NCI-H2227 (cell line): ENCODE measurements at regions not wholly inside any gene's neighbourhood (a gene's known extent, or its start where the extent isn't known, plus 50 kb on each side); places are given as distances from the start of the nearest gene placed in this dataset.

Experiments
- DNase-seq: peaks from one replicate; lab custom pipeline; 2025; ENCODE audit not compliant: unreplicated experiment; lab: John Stamatoyannopoulos, UW

DNA sequence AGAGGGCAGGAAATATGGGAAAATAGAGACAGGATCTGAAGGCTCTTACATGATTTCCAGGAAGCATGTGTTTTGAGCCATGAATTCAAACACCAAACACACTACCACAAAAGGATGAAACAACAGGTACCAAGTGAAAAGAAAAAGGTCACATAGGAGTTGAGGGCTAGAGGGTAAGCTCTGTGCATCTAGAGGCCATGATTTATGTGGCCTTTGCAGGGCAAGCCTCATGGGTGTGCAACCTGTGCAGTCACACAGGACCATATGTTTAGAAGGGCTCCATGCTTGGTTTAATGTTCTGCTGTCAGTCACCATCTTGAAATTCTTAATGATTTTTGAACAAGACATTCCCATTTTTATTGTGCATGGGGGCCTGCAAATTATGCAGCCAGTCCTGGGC, 134.5 kb upstream of the CCDC68 start:
- DNase-seq, result no peak

DNA sequence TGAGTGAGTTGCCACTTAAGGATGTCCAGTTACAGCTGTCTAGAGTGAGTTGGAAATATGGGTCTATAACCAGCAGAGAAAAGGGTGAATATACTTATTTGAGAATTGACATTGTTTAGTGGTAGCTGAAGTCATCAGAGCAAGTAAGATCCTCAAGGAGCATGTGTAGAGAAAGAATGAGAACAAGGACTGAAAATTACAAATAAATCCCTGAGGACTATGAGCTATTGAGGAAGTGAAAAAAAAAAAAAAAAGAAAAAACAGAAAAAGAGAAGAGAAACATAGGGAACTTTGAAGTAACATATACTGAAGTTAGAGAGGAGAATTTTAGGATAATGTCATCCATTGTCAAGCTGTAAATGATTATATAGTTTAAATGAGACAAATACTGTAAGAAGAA, 134.0 kb upstream of the CCDC68 start:
- no peak for DNase-seq

- DNase-seq, result no peak
These were observed 132.9 kb upstream of the CCDC68 start for GRCh38 chr18:55092166-55092565.

- no peak for DNase-seq
These were observed 131.4 kb upstream of the CCDC68 start for GRCh38 chr18:55090564-55091188.

DNA sequence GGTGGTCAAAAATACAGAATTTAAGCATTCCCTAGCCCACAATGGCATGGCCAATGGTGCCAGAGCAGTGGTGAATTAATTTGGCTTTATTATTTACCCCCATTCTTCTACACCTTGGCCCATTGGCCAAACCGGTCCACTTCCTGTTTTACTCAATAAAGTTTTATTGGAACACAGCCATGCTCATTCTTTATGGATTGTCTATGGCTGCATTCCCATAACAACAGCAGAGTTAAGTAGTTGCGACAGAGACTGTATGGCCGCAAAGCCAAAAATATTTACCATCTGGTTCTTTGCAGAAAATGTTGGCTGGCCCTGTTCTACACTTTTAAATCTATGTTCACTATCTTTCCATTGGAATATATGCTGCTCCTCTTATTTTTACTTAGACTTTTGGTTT, 130.3 kb upstream of the CCDC68 start:
- DNase-seq, result no peak

DNA sequence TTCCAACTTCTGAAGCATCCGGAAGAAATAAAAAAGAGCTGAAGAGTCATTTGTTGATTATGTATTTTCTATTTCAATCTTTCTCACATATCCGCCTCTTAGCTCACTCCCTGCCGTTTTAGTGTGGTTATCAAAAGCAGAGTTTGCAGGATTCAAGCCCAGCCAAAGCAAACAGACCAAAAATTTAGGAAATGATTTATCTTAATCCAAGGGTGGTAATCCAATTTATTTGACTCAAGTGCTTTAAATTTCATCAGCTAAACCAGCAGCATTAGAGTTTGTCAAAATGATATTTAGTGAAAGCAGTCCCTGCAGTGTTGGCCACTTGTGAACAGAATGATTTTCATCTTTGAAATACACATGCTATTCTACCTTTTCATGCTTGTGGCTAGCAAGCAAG, 129.3 kb upstream of the CCDC68 start:
- no peak for DNase-seq

GRCh38 chr18:55088000-55088401, 128.7 kb upstream of the CCDC68 start:
- DNase-seq, result peak; percentile 54

- DNase-seq, result no peak
These were observed 127.6 kb upstream of the CCDC68 start for GRCh38 chr18:55086906-55087305.

DNA sequence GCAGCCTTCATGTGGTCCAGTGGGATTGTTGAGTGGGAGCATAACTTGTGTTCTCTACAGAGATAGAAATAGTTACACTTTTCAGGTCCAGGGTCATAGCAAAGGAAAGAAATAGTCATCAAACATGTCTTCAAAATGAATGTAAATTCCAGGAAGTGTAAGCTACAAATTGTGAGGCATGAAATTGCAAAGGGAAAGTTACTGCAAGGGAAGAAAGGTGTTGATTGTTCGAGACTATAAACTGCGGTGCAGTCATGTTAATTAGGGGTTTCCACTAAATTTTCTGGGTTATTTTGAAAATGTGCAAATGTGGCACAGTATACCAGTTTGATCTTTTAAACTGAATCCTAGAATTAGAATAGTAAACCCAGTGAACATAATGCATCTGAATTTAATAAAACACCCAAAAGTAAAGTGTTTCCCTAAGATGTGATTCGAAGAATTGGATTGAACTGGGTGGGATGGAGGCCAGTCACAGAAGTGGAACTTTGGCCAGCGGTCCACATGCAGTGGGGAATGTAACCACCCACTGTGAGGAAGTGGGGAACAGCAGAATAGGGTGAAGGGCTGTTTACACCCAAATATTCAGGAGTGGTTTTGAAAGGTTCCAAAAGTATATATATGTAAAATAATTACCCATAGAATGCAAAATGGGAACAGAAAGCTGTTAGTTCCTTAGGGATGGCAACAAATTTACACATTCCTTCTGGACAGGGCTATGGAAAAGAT, 126.5 kb upstream of the CCDC68 start:
- DNase-seq, result no peak

DNA sequence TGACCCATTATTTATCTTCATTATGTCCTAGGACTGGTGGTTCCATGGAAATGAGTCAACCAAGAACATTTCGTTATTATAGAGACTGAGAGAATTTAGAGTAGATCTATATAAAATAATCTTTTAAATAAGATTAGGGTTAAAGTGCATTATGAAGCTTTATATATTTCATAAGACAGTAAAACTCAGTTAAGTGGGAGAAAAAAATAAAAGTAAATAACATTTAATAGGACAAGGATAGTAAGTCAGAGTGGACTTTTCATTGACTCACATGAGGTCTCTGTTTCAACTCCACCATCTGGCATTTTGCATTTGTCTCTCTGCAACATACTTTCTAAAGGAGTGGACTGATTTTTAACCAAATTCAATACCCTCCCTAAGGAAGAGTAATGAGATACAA, 125.3 kb upstream of the CCDC68 start:
- DNase-seq, result no peak

DNA sequence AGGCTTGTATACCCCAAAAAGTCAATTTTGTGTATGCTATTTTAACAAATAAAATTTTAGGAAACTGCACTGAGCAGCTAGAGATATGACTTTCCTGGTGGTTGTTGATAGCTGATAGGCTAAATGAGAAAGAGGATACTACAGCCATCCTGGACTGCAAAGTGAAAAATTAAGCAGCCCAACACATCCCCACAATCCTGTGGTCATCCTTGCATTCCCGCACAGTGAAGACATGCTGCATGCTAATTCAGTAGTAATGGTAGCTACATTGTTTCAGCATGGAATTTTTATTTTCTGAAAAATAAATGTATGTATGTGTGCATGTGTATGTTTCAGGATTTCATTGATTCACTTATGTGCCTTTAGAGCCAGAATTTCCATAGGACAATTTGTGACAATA, 124.2 kb upstream of the CCDC68 start:
- no peak for DNase-seq

- DNase-seq, result no peak
These were observed 120.5 kb upstream of the CCDC68 start for GRCh38 chr18:55079481-55080355.

DNA sequence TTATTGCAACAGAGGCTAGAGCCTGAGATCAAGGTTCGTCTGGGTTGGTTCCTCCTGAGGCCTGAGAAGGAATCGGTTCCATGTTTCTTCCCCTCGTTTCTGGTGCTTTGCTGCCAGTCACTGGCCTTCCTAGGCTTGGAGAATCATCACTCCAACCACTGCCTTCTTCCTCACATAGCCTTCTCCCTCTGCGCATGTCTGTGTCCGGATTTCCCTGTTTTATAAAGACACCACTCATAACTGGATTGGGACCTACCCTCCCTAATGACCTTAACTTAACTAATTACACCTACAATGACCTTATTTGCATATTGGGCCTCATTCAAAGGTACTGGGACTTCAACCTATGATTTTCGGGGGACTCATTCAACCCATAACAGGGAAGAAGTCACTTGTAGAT, 119.8 kb upstream of the CCDC68 start:
- no peak for DNase-seq

DNA sequence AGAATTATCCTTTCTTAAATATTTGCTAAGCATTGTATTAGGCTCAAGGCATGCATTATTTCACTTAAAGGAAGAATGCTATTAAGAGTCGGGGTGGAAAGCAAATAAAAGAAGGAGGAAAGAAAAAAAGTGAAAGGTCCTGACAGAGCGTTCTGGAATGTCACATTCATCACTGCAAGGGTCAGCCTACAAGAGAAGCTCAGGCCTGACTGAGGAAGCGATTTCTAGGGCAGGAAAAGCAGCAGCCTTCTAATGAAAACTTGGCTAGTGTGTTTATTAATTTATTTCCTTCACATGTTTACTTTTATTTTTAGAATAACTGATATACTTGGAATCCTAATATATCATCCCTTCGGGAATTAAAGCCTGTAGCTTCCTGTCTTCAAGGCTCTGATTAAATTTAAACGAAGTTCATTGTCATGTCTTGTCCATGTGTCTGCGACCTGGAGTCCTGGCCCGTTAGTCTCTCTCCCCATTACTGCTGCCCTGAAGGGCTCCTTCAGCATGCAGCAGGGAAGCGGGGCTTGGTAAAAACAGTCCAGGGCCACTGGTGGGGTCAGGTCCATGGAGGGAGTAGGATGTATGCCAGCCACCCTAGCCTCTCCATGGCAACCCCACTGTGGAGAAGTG, 119.2 kb upstream of the CCDC68 start:
- no peak for DNase-seq

- DNase-seq, result no peak
These were observed 117.5 kb upstream of the CCDC68 start for GRCh38 chr18:55076643-55077218.

DNA sequence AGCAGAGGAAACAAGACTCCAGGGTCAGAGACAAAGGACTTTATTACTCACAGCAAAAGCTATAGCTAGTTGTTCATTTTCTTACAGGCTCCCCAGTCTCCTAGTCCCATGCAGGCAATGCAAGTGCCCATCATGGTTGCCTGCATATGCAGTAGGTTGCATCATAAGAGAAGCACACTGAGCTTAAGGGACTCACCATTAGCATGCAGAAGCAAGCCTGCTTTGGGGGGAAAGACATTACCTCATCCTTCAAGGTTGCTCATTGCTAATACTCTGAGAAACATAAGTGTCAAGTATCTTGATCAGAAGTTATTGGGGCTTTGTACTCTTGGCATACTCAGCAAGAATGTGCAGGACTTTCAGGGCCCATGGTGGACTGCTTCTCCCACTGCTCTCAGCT, 114.6 kb upstream of the CCDC68 start:
- DNase-seq, result no peak

GRCh38 chr18:55073116-55073515, 113.9 kb upstream of the CCDC68 start:
- no peak for DNase-seq

- no peak for DNase-seq
These were observed 113.4 kb upstream of the CCDC68 start for GRCh38 chr18:55072698-55073097.

DNA sequence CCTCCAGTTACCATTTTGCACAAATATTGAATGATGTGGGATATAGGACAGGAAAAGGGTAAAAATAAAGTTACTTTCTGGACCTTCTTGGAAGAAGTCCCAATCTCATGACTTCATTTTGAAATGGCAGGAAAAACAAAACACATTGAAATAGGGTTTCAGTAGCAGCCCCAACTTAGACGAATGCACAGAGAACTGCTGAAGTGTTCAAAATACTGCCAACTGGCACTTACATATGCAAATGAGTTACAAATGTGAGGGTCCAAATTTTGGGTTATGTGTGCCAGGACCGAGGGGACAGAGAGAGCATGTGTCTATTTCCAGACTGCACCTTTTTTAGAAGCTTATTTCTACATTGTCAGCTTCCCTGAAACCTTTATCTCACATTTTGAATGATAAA, 112.9 kb upstream of the CCDC68 start:
- DNase-seq, result no peak

DNA sequence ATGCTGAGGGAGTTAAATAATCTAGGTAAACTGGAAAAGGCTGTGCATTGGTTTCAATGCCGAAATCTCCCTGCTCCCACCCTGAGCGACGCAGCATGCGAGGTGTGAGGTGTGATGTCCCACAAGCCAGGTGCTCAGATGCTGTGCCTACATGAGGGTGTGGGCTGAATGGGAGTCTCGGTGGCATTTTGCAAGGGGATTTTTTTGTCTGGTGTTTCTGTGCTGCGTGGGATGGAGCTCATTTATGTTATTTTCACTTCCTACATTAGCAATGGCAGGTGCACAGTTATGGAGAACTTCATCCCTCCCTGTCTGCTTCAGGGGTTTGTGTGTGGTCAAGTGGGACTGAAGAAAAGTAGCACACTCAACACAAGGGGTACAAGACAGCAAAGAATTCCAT, 110.2 kb upstream of the CCDC68 start:
- no peak for DNase-seq

- no peak for DNase-seq
These were observed 105.5 kb upstream of the CCDC68 start for GRCh38 chr18:55064760-55065159.
